PFSK-1 (cell line): ENCODE measurements at regions not wholly inside any gene's neighbourhood (a gene's known extent, or its start where the extent isn't known, plus 50 kb on each side); places are given as distances from the start of the nearest gene placed in this dataset.

Source experiments
- POLR2AphosphoS5 ChIP-seq: IDR thresholded peaks from 2 replicates; pipeline ENCODE4 v1.6.1; 2012; ENCODE audit warnings: low read depth, mild to moderate bottlenecking, control low read depth, low read length, moderate library complexity
- TAF1 ChIP-seq: IDR thresholded peaks from 2 replicates; pipeline ENCODE4 v1.6.1; 2012; ENCODE audit warnings: low read length, control low read depth, borderline replicate concordance; ENCODE audit not compliant: insufficient read depth
- TF ChIP-seq, protein P1 (sequence below), 2 experiments: IDR thresholded peaks; 2 replicates each; pipeline versions ENCODE4 v1.6.1 to v1.8.0; 2011 to 2012; ENCODE audit warnings: low read depth in 2 of 2, low read length in 2 of 2, control low read depth in 1 of 2, inconsistent platforms in 1 of 2, mild to moderate bottlenecking in 1 of 2, moderate library complexity in 1 of 2; ENCODE audit not compliant: insufficient read depth in 1 of 2

DNA sequence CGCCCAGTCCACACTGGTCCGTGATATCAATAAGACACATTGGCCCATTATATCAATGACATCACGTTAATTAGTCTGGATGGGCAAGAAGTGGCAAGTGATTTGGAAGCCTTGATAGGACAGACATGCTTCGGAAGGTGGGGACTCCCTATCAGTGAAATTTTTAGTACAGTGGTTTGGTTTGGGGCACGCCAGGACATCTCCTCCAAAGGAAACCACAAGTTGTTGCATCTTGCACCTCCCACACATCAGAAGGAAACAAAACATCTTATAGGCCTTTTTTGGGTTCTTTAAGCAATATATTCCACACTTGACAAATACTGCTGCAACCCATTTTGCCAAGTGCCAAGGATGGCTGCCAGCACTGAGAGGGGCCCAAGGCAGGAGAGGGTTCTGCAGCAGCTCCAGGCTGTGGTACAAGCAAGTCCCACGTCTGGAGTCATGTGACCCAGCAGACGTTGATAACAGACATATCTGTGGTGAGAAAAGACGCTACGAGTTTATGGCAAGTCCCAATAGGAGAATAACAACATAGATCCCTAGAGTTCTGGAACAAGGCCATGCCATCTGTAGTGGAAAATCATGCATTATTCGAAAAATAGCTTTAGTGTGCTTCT, 95.3 kb upstream of the DISP3 start:
- no peak for TF ChIP-seq POLR2AphosphoS5
- TF ChIP-seq, protein P1, sequence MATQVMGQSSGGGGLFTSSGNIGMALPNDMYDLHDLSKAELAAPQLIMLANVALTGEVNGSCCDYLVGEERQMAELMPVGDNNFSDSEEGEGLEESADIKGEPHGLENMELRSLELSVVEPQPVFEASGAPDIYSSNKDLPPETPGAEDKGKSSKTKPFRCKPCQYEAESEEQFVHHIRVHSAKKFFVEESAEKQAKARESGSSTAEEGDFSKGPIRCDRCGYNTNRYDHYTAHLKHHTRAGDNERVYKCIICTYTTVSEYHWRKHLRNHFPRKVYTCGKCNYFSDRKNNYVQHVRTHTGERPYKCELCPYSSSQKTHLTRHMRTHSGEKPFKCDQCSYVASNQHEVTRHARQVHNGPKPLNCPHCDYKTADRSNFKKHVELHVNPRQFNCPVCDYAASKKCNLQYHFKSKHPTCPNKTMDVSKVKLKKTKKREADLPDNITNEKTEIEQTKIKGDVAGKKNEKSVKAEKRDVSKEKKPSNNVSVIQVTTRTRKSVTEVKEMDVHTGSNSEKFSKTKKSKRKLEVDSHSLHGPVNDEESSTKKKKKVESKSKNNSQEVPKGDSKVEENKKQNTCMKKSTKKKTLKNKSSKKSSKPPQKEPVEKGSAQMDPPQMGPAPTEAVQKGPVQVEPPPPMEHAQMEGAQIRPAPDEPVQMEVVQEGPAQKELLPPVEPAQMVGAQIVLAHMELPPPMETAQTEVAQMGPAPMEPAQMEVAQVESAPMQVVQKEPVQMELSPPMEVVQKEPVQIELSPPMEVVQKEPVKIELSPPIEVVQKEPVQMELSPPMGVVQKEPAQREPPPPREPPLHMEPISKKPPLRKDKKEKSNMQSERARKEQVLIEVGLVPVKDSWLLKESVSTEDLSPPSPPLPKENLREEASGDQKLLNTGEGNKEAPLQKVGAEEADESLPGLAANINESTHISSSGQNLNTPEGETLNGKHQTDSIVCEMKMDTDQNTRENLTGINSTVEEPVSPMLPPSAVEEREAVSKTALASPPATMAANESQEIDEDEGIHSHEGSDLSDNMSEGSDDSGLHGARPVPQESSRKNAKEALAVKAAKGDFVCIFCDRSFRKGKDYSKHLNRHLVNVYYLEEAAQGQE (IDR thresholded peaks at IDR 0.05; ENCODE audit: insufficient read depth in 1 of 2, low read depth in 2 of 2, low read length in 2 of 2), result no peak
- no peak for TF ChIP-seq TAF1
